ENCODE measurements at regions not wholly inside any gene's neighbourhood (a gene's known extent, or its start where the extent isn't known, plus 50 kb on each side); places are given as distances from the start of the nearest gene placed in this dataset.
"Not testable (repeated sequence)": the region's sequence is repeated elsewhere in the genome, so short reads cannot be mapped to it uniquely, and the experiment has no call there.

- TF ChIP-seq POLR2A (IDR thresholded peaks at IDR 0.05): no peak
- no peak for TF ChIP-seq CTCF (IDR thresholded peaks at IDR 0.05)
Measured at GRCh38 chr2:198863655-198864054, 594.1 kb downstream of the SATB2 start.

GRCh38 chr2:198861080-198861479, 596.7 kb downstream of the SATB2 start:
- DNase-seq: no peak
- intact Hi-C loops (cut with DNase I): no loop called here
- Histone ChIP-seq H3K9me3 (replicated peaks in 1 of 3) (no peaks in the 10 kb centered on the region), H3K36me3 (replicated peaks in 1 of 2) (no peaks in the 10 kb centered on the region), H3K4me1 (replicated peaks in 1 of 2) (no peaks in the 10 kb centered on the region), H3K27ac (no peak overlapping the region), H3K4me3 (no peak overlapping the region), H3K27me3 (no peaks in the 10 kb centered on the region)
- WGBS, 4 donors: 92 to 98% (median 95%) methylated on average over 2 of the region's 2 CpGs
- TF ChIP-seq POLR2A (IDR thresholded peaks at IDR 0.05) (no peak), CTCF (IDR thresholded peaks at IDR 0.05) (no peak)

More at GRCh38 chr2:198863655-198864054, 594.1 kb downstream of the SATB2 start:
- DNase-seq: no peak
- intact Hi-C loops (cut with DNase I): no loop called here
- H3K27ac ChIP-seq: no peak overlapping the region
- no peaks in the 10 kb centered on the region for H3K4me1 ChIP-seq (replicated peaks in 1 of 2)
- WGBS, 4 donors: 71 to 78% (median 72%) methylated on average over 5 of the region's 5 CpGs
- no peaks in the 10 kb centered on the region for H3K36me3 ChIP-seq (replicated peaks in 1 of 2)
- no peaks in the 10 kb centered on the region for H3K9me3 ChIP-seq (replicated peaks in 1 of 3)
- H3K4me3 ChIP-seq: no peak overlapping the region
- H3K27me3 ChIP-seq: no peaks in the 10 kb centered on the region

- WGBS, 4 donors: 49 to 64% (median 55%) methylated on average over 1 of the region's 1 CpG
- no peak overlapping the region for H3K4me3 ChIP-seq
- H3K27ac ChIP-seq: no peak overlapping the region
- H3K27me3 ChIP-seq: no peaks in the 10 kb centered on the region
- H3K4me1 ChIP-seq (replicated peaks in 1 of 2): no peaks in the 10 kb centered on the region
- no peak for TF ChIP-seq POLR2A (IDR thresholded peaks at IDR 0.05)
- TF ChIP-seq CTCF (IDR thresholded peaks at IDR 0.05): no peak
- intact Hi-C loops (cut with DNase I): no loop called here
- H3K36me3 ChIP-seq (replicated peaks in 1 of 2): no peaks in the 10 kb centered on the region
- DNase-seq: no peak
- no peaks in the 10 kb centered on the region for H3K9me3 ChIP-seq (replicated peaks in 1 of 3)
Measured at GRCh38 chr2:198857246-198857645, 600.5 kb downstream of the SATB2 start.

- H3K4me1 ChIP-seq (replicated peaks in 1 of 2): not testable (repeated sequence)
- 78 to 90% (median 87%) methylated on average over 6 of the region's 6 CpGs for WGBS, 4 donors
Measured at GRCh38 chr2:198855746-198856145, 602.0 kb downstream of the SATB2 start.

GRCh38 chr2:198852248-198852647, 605.5 kb downstream of the SATB2 start:
- no peak for DNase-seq
- Histone ChIP-seq H3K27me3 (no peaks in the 10 kb centered on the region), H3K9me3 (replicated peaks in 1 of 3) (no peaks in the 10 kb centered on the region), H3K36me3 (replicated peaks in 1 of 2) (no peaks in the 10 kb centered on the region), H3K27ac (no peak overlapping the region), H3K4me3 (no peak overlapping the region), H3K4me1 (replicated peaks in 1 of 2) (no peaks in the 10 kb centered on the region)
- no peak for TF ChIP-seq CTCF (IDR thresholded peaks at IDR 0.05)
- no peak for TF ChIP-seq POLR2A (IDR thresholded peaks at IDR 0.05)
- intact Hi-C loops (cut with DNase I): no loop called here
- WGBS, 4 donors: 75 to 77% (median 77%) methylated on average over 2 of the region's 2 CpGs

More at GRCh38 chr2:198855746-198856145, 602.0 kb downstream of the SATB2 start:
- H3K27ac ChIP-seq; H3K9me3 ChIP-seq (replicated peaks in 1 of 3); DNase-seq; H3K4me3 ChIP-seq; H3K36me3 ChIP-seq (replicated peaks in 1 of 2); intact Hi-C loops (cut with DNase I); H3K27me3 ChIP-seq: not testable (repeated sequence)
